Muscle of arm (tissue), 1 donor: ENCODE measurements at regions not wholly inside any gene's neighbourhood (a gene's known extent, or its start where the extent isn't known, plus 50 kb on each side); places are given as distances from the start of the nearest gene placed in this dataset.
"Not testable (repeated sequence)": the region's sequence is repeated elsewhere in the genome, so short reads cannot be mapped to it uniquely, and the experiment has no call there.

ENCODE experiments used
- DNase-seq: peaks from one replicate; pipeline ENCODE4 v3.0.0-alpha.2; 2013

- DNase-seq: no peak
These were observed 108.1 kb upstream of the SIX2 start for GRCh38 chr2:45117383-45117782.

- no peak for DNase-seq
These were observed 105.9 kb upstream of the SIX2 start for GRCh38 chr2:45115181-45115580.

GRCh38 chr2:45114221-45114955 lies 105.1 kb upstream of the SIX2 start:
- DNase-seq: no peak

- DNase-seq: no peak
These were observed 103.5 kb upstream of the SIX2 start for GRCh38 chr2:45112750-45113149.

DNA sequence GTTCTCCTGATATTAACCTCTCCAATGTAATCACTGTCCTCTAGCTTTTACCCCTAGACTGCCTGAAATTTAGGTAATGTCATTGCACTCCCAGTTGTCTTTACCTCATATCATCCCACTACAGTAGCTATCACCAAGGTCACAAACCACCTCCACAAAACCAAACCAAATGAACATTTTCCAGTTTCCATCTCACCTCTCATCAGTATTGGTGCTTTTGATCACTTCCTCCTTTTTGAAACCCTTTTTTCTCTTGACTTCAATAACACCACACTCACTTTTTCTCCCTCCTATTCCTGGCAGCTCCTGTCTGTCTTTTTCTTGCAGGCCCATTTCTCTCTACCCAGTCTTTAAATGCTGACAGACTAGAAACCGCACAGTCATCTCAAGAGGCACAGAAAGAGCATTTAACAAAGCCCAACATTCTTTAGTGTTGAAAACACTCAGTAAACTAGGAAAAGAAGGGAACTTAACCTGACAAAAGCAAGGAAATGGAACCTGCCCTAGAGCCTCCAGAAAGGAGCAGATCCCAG lies 95.9 kb upstream of the SIX2 start:
- no peak for DNase-seq

GRCh38 chr2:45104429-45104828 lies 95.2 kb upstream of the SIX2 start:
- no peak for DNase-seq

DNA sequence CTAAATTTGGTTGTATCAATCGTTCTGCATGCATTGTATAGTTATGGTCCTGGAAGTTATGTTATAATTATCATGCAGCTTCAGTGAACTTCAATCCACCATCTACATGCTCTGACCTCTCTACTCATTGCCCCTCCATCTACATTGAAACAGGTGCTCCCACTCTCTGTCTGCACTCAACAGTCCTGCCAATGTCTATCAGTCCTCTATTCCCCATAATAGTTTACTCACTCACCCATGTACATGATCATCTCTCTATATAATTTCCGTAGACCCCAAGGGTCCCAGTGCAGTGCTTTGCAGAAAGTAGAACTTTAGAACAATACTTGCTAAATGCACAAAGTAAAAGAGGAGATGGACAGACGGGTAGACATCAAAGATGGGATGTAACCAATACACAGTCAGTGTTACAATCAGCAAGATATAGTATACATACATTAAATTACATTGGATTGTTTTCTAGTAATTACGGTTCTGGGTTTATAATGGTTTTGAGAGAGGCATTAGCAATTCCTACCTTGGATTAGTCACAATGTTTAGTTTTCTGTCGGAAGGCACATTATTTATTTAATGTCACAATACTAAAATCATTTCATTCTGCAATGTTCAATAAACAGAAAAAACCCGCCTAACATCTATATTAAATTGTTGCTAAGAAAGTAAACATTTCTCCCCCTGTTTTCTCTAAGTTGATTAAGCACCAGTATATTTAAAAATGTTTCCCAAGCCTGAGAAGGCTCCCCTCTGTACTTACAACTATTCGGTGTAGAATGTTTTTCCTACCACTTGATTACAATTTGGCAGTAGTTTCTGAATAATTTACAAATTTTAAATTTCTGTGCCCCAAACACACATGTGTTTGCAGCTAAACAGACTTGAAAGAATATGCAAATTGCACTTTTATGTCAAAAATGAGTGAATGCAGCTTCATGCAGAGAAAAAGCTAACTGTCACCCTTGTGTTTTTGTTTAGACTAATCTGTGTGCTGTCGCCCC lies 94.4 kb upstream of the SIX2 start:
- DNase-seq: no peak

DNA sequence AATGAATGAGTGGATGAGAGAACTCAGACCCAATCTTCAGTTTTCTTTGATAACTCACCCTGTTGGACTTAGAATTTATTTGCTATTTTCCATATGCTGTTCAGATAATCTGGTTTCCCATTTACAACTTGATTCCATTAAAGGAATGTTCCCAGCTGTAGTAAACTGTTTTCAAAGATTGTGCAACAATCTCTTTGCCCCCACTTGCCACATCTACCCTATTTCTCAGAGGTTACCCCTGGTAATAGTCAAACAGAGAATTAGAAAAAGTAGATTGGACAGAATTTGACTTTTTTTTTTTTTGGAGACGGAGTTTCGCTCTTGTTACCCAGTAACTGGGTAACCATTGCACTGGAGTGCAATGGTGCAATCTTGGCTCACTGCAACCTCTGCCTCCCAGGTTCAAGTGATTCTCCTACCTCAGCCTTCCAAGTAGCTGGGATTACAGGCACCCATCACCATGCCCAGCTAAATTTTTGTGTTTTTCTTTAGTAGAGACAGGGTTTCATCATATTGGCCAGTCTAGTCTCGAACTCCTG lies 93.4 kb upstream of the SIX2 start:
- no peak for DNase-seq

DNA sequence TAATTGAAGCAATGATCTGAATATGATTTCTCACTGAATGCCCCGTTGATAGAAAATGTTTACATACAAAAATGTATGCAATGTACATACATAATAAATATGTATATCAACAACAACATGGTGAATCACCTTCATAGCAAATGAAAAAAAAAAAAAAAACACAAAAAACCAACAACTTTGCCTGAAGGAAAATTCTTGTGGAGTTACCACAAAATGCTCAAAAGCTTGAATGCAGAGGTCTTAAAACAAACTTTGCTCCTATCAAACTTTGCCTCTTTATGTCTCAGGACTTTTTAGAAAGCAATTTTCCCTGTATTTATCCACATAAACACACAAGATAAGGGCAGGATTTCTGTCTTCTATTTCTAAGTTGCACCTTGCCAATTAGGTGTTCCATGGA lies 92.9 kb upstream of the SIX2 start:
- DNase-seq: no peak

DNA sequence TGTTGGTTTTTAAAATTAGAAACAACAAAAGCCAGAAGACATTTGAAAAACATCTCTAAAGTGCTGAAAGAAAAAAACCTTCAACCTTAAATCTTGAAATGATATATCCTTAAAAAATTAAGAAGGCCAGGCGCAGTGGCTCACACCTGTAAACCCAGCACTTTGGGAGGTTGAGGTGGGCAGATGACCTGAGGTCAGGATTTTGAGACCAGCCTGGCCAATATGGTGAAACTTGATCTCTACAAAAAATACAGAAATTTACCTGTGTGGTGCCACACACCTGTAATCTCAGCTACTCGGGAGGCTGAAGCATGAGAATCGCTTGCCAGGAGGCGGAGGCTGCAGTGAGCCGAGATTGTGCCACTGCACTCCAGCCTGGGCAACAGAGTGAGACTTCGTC lies 87.7 kb upstream of the SIX2 start:
- no peak for DNase-seq

- DNase-seq: not testable (repeated sequence)
These were observed 86.8 kb upstream of the SIX2 start for GRCh38 chr2:45096038-45096437.

- DNase-seq: no peak
These were observed 84.4 kb upstream of the SIX2 start for GRCh38 chr2:45093663-45094062.

DNA sequence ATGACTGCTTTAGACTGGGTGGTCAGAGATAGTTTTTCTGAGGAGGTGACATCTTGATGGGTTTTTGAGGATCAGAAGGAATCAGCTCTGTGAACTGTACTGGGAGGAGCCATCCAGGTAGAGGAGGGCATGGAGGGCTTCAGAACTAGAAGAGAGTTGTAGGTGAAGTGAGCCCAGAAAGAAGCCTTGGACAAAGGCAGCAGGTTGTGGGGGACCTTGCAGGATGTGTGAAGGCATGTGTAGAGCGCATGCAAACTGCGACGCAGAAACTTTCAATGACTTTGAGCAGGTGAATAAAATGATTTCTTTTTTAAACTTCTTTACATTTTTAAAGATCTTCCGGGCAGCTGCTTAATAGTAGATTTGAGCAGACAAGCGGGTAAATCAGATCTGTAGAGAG lies 83.9 kb upstream of the SIX2 start:
- no peak for DNase-seq

DNA sequence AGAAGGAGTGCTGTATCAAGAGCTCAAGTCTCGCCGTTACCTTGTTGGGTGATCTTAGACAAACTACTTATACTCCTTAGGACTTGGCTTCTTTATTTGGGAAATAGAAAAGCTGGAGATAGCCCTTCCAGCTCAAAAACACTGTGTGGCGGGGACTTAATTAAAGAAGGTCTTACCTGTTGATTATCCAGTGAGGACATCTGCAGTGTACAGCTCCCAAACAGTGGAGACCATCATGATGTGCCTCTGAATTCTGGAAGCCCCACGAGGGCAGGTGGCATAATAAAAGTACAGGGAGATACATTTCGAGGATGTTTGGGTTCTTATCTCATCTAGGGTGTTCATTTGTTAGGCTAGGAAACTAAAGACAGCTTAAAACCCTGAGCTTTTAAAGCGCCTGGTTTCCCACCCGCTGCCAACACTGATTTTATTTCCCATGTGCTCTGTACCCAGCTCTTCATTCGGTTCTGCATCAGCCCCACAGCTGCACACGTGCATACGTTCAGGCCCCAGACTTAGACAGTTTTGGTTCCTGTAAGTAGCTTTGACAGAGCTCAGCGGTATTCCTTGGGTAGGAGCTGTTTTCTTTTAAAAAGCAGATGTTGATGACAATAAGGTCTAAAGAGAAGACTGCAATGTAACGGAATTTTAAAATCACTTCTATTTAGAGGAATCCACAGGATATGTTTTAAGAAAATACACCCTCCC lies 80.5 kb upstream of the SIX2 start:
- DNase-seq: no peak

DNA sequence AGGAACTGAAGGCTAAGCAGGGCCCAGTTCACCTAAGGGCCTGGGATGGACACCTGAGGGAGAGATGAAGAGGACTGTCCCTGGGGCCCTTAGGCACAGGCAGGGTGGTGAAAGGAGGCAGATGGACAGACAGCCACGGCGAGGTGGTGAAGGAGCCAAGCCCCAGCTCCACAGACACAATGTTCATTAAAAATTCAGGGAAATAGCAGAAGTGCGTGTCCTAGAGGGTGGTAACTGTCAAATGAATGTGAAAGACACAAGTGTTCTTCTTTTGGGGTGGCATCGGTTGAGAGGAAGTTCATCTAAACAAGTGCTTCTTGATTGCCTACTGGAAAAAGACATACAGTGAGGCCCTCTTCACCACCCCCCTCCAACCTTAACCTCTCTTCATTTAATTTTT lies 76.2 kb upstream of the SIX2 start:
- no peak for DNase-seq

DNA sequence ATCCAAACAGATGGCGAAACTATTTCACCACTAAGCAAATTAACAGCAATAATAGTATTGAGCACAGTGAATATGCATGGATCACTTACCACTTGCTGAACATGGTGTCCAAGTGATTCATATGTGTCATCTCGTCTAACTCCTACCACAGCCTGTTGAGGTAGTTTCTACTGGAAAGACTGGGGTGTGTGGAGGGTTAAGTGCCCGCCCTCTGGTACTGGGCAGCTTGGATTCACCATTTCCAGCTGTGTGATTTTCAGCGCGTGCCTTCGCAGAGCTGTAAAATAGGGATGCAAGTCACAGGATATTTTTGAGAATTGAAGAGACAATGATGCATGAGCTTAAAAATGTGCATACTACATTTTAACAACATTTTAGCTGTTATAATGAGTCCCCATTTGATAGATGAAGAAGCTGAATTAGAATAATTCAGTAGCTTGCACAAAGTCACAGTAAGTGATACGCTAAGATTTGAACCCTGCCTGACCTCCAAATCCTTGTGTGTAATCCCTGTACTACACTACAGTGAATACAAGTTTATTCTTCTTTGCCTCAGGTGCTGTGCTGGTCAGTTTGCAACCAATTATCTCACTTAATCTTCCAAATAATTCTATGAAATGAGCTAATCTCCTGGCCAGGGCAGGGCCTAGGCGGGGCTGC lies 75.2 kb upstream of the SIX2 start:
- DNase-seq: no peak

GRCh38 chr2:45083175-45083574 lies 73.9 kb upstream of the SIX2 start:
- DNase-seq: no peak

DNA sequence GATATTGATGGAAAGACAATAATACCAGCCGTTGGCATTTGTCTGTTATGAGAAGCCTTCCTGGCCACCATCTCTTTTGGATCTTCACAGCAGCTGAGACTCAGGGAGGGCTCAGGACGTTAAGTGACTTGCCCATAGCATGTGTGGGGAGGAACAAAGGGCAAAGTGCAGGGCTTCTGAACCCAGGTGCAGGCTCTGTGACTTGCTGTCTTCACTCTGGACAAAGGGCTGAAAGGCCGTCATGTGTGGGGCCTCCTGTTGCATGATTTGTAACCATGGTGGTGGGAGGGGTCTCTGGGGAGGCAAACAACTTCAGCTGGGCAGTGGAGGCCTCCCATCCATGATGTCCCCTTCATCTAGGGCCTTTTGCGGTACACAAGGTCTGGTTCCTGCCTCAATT lies 65.5 kb upstream of the SIX2 start:
- no peak for DNase-seq

- no peak for DNase-seq
These were observed 63.6 kb upstream of the SIX2 start for GRCh38 chr2:45072862-45073237.

GRCh38 chr2:45072064-45072861 lies 63.0 kb upstream of the SIX2 start:
- no peak for DNase-seq
